Caco-2 (cell line): ENCODE measurements at regions not wholly inside any gene's neighbourhood (a gene's known extent, or its start where the extent isn't known, plus 50 kb on each side); places are given as distances from the start of the nearest gene placed in this dataset.

Experiments
- BruUV-seq: library from RNA; stranded (reverse); fragments of 400-500 nt; replicated peaks from 2 replicates; lab custom pipeline; 2021; lab: Mats Ljungman, UMichigan
- CTCF ChIA-PET: fragments of 300-600 bp; sonication (Branson Sonifier 250); formaldehyde crosslinking; loops from one replicate; lab custom pipeline; 2022; ENCODE audit warnings: antibody characterized with exemption; lab: Charles Lee
- POLR2A ChIA-PET: fragments of 300-600 bp; sonication (Branson Sonifier 250); formaldehyde crosslinking; loops from one replicate; lab custom pipeline; 2022; ENCODE audit warnings: antibody characterized with exemption; lab: Charles Lee
- DNase-seq, 2 experiments: peaks; one replicate each; pipeline versions ENCODE4 v3.0.0 to v3.0.0-alpha.2; 2020 to 2022
- H3K27me3 ChIP-seq: replicated peaks from 2 replicates; pipeline ENCODE4 v1.6.0; 2011; ENCODE audit warnings: low read length; ENCODE audit not compliant: control insufficient read depth, insufficient read depth
- H3K36me3 ChIP-seq: 2 replicates; pipeline ENCODE4 v1.5.1; 2011; ENCODE audit warnings: low read length; ENCODE audit not compliant: control insufficient read depth, insufficient read depth
- H3K4me1 ChIP-seq: fragments of 250-450 bp; sonication (Bioruptor Pico); 2 replicates; pipeline ENCODE4 v1.5.1; 2020; ENCODE audit warnings: mild to moderate bottlenecking
- H3K4me3 ChIP-seq: 2 replicates; pipeline ENCODE4 v1.5.1; 2011; ENCODE audit warnings: low read depth, mild to moderate bottlenecking, control low read depth, low read length
- H3K9me3 ChIP-seq: fragments of 250-450 bp; sonication (Bioruptor Pico); 2 replicates; pipeline ENCODE4 v1.5.1; 2020; ENCODE audit warnings: mild to moderate bottlenecking, moderate library complexity
- H3K27ac Mint-ChIP-seq: one replicate; pipeline ENCODE4 v1.8.0; 2022; ENCODE audit warnings: mixed read lengths; ENCODE audit not compliant: unreplicated experiment
- H3K27me3 Mint-ChIP-seq: one replicate; pipeline ENCODE4 v1.8.0; 2022; ENCODE audit warnings: mixed read lengths; ENCODE audit not compliant: insufficient read depth, unreplicated experiment
- H3K36me3 Mint-ChIP-seq: one replicate; pipeline ENCODE4 v1.8.0; 2022; ENCODE audit warnings: mild to moderate bottlenecking, mixed read lengths; ENCODE audit not compliant: insufficient read depth, unreplicated experiment
- H3K4me1 Mint-ChIP-seq: one replicate; pipeline ENCODE4 v1.8.0; 2022; ENCODE audit warnings: low read depth, mixed read lengths; ENCODE audit not compliant: unreplicated experiment
- H3K4me3 Mint-ChIP-seq: one replicate; pipeline ENCODE4 v1.8.0; 2022; ENCODE audit warnings: mild to moderate bottlenecking, moderate library complexity, mixed read lengths; ENCODE audit not compliant: unreplicated experiment
- H3K9me3 Mint-ChIP-seq: one replicate; pipeline ENCODE4 v1.8.0; 2022; ENCODE audit warnings: mixed read lengths; ENCODE audit not compliant: unreplicated experiment
- CTCF ChIP-seq, 2 experiments: fragments of 200-600 bp in 1 of 2; IDR thresholded peaks; 1 replicate in 1 of 2; 2 replicates in 1 of 2; pipeline versions ENCODE4 v1.5.1 to v1.8.0; 2011 to 2022; ENCODE audit warnings: antibody characterized with exemption in 1 of 2, control low read depth in 1 of 2, inconsistent platforms in 1 of 2, low read depth in 1 of 2, low read length in 1 of 2, mild to moderate bottlenecking in 1 of 2, moderate library complexity in 1 of 2; ENCODE audit not compliant: insufficient read depth in 1 of 2, severe bottlenecking in 1 of 2, unreplicated experiment in 1 of 2
- intact Hi-C: fragments of 100-400 bp; cut with micrococcal nuclease; formaldehyde crosslinking; loops from one replicate; pipeline ENCODE4 v1.10.0; 2022; ENCODE audit not compliant: unreplicated experiment

GRCh38 chr7:91811236-91811635, 69.3 kb downstream of the MTERF1 start:
- H3K27me3 ChIP-seq, result no peaks in the 10 kb centered on the region
- ChIA-PET CTCF (no interaction called here), POLR2A (no interaction called here)
- no peak for DNase-seq
- intact Hi-C loops, result no loop called here
- H3K27ac Mint-ChIP-seq, result no peak overlapping the region
- H3K4me1 ChIP-seq, result no peaks in the 10 kb centered on the region
- peaks cover under 1% of the 10 kb centered on the region for H3K27me3 Mint-ChIP-seq
- TF ChIP-seq CTCF (IDR thresholded peaks at IDR 0.05; ENCODE audit: insufficient read depth in 1 of 2, low read depth in 1 of 2, low read length in 1 of 2, severe bottlenecking in 1 of 2, unreplicated experiment in 1 of 2), result no peak
- no peak overlapping the region for H3K4me3 ChIP-seq
- H3K9me3 ChIP-seq, result no peaks in the 10 kb centered on the region
- H3K9me3 Mint-ChIP-seq, result no peaks in the 10 kb centered on the region
- no peaks in the 10 kb centered on the region for H3K36me3 ChIP-seq
- no peaks in the 10 kb centered on the region for H3K4me1 Mint-ChIP-seq
- no TSS peak for BruUV-seq
- H3K36me3 Mint-ChIP-seq, result no peaks in the 10 kb centered on the region
- no peak overlapping the region for H3K4me3 Mint-ChIP-seq

GRCh38 chr7:91811641-91812040, 68.9 kb downstream of the MTERF1 start:
- H3K4me1 ChIP-seq, result no peaks in the 10 kb centered on the region
- intact Hi-C loops, result no loop called here
- Mint-ChIP-seq H3K4me1 (no peaks in the 10 kb centered on the region), H3K36me3 (no peaks in the 10 kb centered on the region), H3K27ac (no peak overlapping the region), H3K9me3 (no peaks in the 10 kb centered on the region), H3K27me3 (peaks cover 2% of the 10 kb centered on the region), H3K4me3 (no peak overlapping the region)
- ChIA-PET POLR2A (no interaction called here), CTCF (no interaction called here)
- no peaks in the 10 kb centered on the region for H3K36me3 ChIP-seq
- TF ChIP-seq CTCF (IDR thresholded peaks at IDR 0.05; ENCODE audit: insufficient read depth in 1 of 2, low read depth in 1 of 2, low read length in 1 of 2, severe bottlenecking in 1 of 2, unreplicated experiment in 1 of 2), result no peak
- H3K4me3 ChIP-seq, result no peak overlapping the region
- no peak for DNase-seq
- H3K9me3 ChIP-seq, result no peaks in the 10 kb centered on the region
- no TSS peak for BruUV-seq
- no peaks in the 10 kb centered on the region for H3K27me3 ChIP-seq

- ChIA-PET CTCF (no interaction called here), POLR2A (no interaction called here)
- intact Hi-C loops, result no loop called here
- Histone ChIP-seq H3K4me1 (no peaks in the 10 kb centered on the region), H3K9me3 (no peaks in the 10 kb centered on the region), H3K36me3 (no peaks in the 10 kb centered on the region), H3K4me3 (no peak overlapping the region), H3K27me3 (no peaks in the 10 kb centered on the region)
- Mint-ChIP-seq H3K4me3 (no peak overlapping the region), H3K27ac (no peak overlapping the region), H3K27me3 (peaks cover 2% of the 10 kb centered on the region), H3K4me1 (no peaks in the 10 kb centered on the region), H3K9me3 (no peaks in the 10 kb centered on the region), H3K36me3 (no peaks in the 10 kb centered on the region)
- BruUV-seq, result no TSS peak
- no peak for TF ChIP-seq CTCF (IDR thresholded peaks at IDR 0.05; ENCODE audit: insufficient read depth in 1 of 2, low read depth in 1 of 2, low read length in 1 of 2, severe bottlenecking in 1 of 2, unreplicated experiment in 1 of 2)
- no peak for DNase-seq
These were observed 68.1 kb downstream of the MTERF1 start for GRCh38 chr7:91812388-91812787.
